HG03558 (cell line): ENCODE measurements at regions not wholly inside any gene's neighbourhood (a gene's known extent, or its start where the extent isn't known, plus 50 kb on each side); places are given as distances from the start of the nearest gene placed in this dataset.
"Not testable (repeated sequence)": the region's sequence is repeated elsewhere in the genome, so short reads cannot be mapped to it uniquely, and the experiment has no call there.

Source experiments
- ATAC-seq: cut with Tn5 transposase; IDR thresholded peaks from one replicate; pipeline ENCODE4 v1.9.1; 2021; ENCODE audit warnings: moderate number of reproducible peaks; ENCODE audit not compliant: unreplicated experiment; ENCODE audit errors: extremely low read depth

DNA sequence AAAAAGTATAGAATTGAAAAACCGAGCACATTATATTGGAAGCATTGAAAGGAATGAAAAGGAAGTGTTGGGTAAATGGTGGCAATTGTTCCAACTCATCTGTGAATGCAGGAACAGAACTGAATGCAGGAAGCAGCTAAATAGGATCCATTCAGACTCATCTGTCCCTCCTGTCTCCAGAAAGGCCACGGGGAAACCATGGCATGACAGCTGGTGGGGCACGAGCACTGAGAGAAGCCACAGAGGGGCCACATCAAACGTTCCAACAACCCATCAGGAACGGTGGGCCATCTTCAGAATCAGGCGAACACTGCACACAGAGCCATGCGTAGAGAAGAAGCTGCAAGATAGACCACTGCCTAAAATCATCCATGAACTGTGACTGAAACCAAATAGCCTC lies 138.5 kb upstream of the SLC35G4 start:
- ATAC-seq, result no peak

- no peak for ATAC-seq
Observed at GRCh38 chr18:11468617-11469016, 140.8 kb upstream of the SLC35G4 start.

DNA sequence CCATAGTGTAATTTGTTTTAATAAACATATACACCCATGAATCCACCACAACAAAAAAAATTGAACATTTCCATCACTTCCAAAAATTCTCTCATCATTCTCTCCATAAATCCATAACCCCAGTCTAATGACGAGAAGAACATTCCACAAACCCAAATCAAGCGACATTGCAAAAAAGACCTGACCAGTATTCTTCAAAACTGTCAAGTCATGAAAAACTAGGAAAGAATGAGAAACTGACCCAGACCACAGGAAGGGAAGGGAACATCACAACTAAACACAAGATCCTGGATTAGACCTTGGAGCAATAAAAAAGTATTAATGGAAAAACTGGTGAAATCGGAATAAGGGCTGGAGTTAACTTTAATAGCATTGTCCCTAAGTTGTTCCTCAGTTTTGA lies 141.3 kb upstream of the SLC35G4 start:
- ATAC-seq, result no peak

DNA sequence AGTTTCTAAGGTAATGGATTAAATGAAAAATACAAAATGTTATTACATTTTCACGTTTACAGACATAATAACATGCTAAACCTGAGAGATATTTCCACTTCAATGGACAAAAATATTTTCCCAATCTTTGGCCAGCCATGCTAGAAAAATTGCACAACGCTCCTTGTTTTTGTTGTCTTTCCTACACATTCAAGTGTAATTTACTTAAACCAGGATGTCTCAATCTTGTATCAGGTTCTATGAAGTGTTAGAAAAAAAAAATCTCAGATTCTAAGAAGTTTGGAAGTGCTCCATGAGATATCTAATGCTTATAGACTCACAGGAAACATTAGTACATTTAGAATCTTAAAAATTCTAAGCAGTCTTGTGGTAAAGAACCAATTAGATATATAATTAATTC lies 141.8 kb upstream of the SLC35G4 start:
- no peak for ATAC-seq

GRCh38 chr18:11464129-11464528 lies 145.3 kb upstream of the SLC35G4 start:
- ATAC-seq, result no peak

- no peak for ATAC-seq
Observed at GRCh38 chr18:11458447-11458846, 150.9 kb upstream of the SLC35G4 start.

- ATAC-seq, result not testable (repeated sequence)
Observed at GRCh38 chr18:11457853-11458252, 151.5 kb upstream of the SLC35G4 start.

GRCh38 chr18:11454040-11454439 lies 155.4 kb upstream of the SLC35G4 start:
- no peak for ATAC-seq

DNA sequence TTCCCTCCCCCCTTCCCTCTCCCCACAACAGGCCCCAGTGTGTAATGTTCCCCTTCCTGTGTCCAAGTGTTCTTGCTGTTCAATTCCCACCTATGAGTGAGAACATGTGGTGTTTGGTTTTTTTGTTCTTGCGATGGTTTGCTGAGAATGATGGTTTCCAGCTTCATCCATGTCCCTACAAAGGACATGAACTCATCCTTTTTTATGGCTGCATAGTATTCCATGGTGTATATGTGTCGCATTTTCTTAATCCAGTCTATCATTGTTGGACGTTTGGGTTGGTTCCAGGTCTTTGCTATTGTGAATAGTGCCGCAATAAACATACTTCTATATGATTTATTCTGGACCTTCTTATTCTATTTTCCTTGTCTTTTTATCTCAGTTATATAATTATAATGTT lies 165.2 kb upstream of the SLC35G4 start:
- not testable (repeated sequence) for ATAC-seq

DNA sequence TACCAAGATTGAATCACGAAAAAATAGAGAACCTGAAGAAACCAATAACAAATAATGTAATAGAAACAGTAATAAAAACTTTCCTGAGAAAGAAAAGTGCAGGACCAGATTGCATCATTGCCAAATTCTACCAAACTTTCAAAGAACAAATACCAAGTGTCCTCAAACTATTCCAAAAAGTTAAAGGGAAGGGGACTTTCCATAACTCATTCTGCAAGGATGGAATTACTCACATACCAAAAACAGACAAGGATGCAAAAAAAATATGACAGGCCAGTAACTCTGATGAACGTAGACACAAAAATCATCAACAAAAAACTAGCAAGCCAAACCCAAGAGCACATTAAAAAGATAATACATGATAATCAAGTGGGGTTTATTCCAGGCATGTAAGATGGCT lies 172.3 kb upstream of the SLC35G4 start:
- ATAC-seq, result no peak

GRCh38 chr18:11432360-11432811 lies 177.0 kb upstream of the SLC35G4 start:
- no peak for ATAC-seq

DNA sequence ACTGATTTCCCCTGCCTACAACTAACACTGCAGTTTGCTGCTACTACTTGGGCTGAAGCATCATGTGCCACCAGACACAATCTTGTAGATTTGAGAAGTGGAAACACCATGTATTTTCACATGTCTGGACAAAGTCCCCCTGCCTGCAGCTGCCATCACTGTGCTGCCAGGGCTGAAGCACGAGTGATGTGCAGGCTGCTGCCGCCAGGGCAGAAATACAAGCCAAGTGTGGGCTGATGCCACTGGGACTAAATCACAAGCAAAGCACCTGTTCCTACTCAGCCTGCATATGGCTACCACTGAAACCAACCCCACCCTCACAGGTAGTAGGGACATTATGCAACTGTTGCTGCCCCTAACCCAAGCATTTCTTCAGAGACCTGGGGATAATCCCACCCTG lies 179.5 kb upstream of the SLC35G4 start:
- ATAC-seq, result no peak

GRCh38 chr18:11425211-11425610 lies 184.2 kb upstream of the SLC35G4 start:
- ATAC-seq, result no peak

- no peak for ATAC-seq
Observed at GRCh38 chr18:11419338-11419737, 190.1 kb upstream of the SLC35G4 start.

DNA sequence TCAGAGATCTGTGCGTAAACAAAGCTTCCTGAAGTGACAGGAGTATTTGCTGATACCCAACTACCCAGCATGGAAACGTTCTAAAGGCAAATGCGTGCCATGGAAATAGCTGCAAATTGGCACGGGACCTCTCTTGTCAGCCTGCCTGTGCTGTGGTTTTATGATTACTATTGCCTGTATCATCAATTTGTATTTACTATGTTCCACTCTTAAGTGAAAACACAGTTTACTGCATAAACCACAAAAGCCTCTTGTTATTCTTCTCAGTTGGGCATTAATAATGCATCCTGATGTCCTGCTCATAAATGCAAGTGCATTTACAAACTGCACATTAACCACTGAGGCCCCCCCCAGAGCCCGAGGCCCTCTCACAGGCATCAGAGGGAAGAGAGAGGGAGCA lies 196.6 kb upstream of the SLC35G4 start:
- ATAC-seq, result no peak

- ATAC-seq, result no peak
Observed at GRCh38 chr18:11411048-11411447, 198.3 kb upstream of the SLC35G4 start.

GRCh38 chr18:11408555-11409065 lies 200.8 kb upstream of the SLC35G4 start:
- ATAC-seq, result no peak

GRCh38 chr18:11407940-11408339 lies 201.5 kb upstream of the SLC35G4 start:
- no peak for ATAC-seq

DNA sequence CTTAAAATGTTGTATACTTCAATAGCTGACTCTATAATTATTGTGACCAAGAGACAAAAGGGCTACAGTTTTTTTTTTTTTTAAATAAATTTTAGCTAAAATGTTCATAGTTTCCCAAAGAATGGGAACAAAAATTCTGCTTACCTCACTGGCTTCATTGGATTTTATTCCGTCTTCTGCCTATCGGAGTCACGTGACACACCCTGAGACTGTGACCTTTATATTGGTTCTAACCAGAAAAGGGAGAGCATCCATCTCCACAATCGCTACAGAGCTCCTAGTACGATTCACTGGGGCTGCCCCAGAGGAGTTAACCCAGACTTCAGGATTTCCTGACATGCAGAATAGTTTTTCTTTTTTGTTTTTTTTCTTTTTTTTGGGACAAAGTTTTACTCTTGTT lies 203.6 kb upstream of the SLC35G4 start:
- no peak for ATAC-seq

- no peak for ATAC-seq
Observed at GRCh38 chr18:11400703-11401102, 208.7 kb upstream of the SLC35G4 start.

- no peak for ATAC-seq
Observed at GRCh38 chr18:11398625-11399024, 210.8 kb upstream of the SLC35G4 start.

DNA sequence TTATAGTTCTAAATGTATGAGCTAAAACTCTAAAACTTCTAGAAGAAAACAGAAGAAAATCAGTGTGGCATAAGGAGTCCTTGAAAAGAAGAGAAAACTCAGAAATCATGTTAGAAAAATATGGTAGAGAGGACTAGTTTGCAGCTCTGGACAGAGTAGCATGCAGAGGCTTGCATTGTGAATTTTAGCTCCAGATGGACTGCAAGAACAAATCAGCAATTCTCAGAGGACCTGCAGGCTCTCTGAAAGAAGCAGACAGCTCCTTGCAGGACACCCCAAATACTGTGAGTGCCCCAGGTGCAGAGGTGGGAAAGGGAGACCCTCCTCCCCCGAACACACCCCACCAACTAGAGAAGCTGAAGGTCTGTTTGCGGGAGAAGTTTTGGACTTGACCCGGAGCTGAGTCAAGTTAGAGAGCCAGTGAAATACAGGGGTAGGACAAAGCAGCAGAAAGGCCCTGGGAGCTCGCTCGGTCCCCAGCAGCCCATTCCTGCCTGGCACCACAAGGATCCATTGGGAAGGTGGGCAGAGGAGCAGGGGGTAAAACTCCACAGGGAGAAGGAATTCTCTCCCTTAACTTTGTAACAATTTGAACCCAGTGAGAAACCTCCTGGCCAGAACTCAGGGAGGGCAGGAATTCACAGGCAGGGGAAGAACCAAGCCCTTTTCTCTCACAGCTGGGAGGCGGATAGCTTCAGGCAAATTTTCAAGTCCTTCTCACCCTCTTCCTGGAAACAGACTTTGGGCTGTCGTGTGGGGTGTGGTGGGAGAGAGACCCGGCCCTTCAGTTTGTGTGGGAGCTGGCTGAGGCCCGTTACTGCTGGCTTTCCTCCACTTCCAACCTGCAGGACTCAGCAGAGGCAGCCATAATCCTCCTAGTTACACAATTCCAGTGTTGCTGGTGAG lies 216.2 kb upstream of the SLC35G4 start:
- no peak for ATAC-seq
